Naive thymus-derived CD4-positive, alpha-beta T cell (primary cell): ENCODE measurements at regions not wholly inside any gene's neighbourhood (a gene's known extent, or its start where the extent isn't known, plus 50 kb on each side); places are given as distances from the start of the nearest gene placed in this dataset.

ENCODE experiments used
- ATAC-seq: fragments of 150-1000 bp; cut with Tn5 transposase; 2 replicates; pipeline ENCODE4 v1.10.0; 2021; ENCODE audit warnings: mild to moderate bottlenecking, moderate library complexity
- CTCF ChIA-PET: fragments of 350-600 bp; sonication (Branson Sonifier 250); formaldehyde crosslinking; loops from one replicate; lab custom pipeline; 2021; ENCODE audit warnings: antibody characterized with exemption; lab: Charles Lee
- POLR2A ChIA-PET: fragments of 350-600 bp; sonication (Branson Sonifier 250); formaldehyde crosslinking; loops from one replicate; lab custom pipeline; 2021; ENCODE audit warnings: antibody characterized with exemption, inconsistent platforms; lab: Charles Lee
- DNase-seq, 9 donors: peaks; one replicate each; pipeline versions ENCODE4 v3.0.0 to v3.0.0-alpha.2; 2020 to 2022; ENCODE audit warnings: mixed read lengths in 1 of 9
- H3K27ac ChIP-seq: one replicate; pipeline ENCODE4 v1.7.0; 2013; ENCODE audit warnings: mild to moderate bottlenecking, low read depth, low read length, moderate library complexity
- H3K27me3 ChIP-seq, 2 donors: one replicate each; pipeline ENCODE4 v1.7.0; 2013; ENCODE audit warnings: low read length in 2 of 2, mild to moderate bottlenecking in 2 of 2, moderate library complexity in 2 of 2; ENCODE audit not compliant: control insufficient read depth in 2 of 2, insufficient read depth in 2 of 2
- H3K36me3 ChIP-seq, 3 experiments: 1 replicate in 2 of 3; 2 replicates in 1 of 3; pipeline ENCODE4 v1.7.0; 2013; ENCODE audit warnings: low read length in 3 of 3, mild to moderate bottlenecking in 3 of 3, moderate library complexity in 1 of 3; ENCODE audit not compliant: insufficient read depth in 3 of 3, control insufficient read depth in 2 of 3
- H3K4me1 ChIP-seq, 2 donors: one replicate each; pipeline ENCODE4 v1.7.0; 2013; ENCODE audit warnings: low read length in 2 of 2, mild to moderate bottlenecking in 2 of 2, moderate library complexity in 1 of 2; ENCODE audit not compliant: control insufficient read depth in 2 of 2, insufficient read depth in 2 of 2
- H3K4me3 ChIP-seq: 2 replicates; pipeline ENCODE4 v1.7.0; 2013; ENCODE audit warnings: mild to moderate bottlenecking, low read length
- H3K9me3 ChIP-seq, 3 experiments: 1 replicate in 2 of 3; 2 replicates in 1 of 3; pipeline ENCODE4 v1.7.0; 2013; ENCODE audit warnings: low read length in 3 of 3; ENCODE audit not compliant: control insufficient read depth in 2 of 3
- H3K27ac Mint-ChIP-seq, 9 donors: one replicate each; pipeline ENCODE4 v1.8.0; 2020 to 2022; ENCODE audit warnings: mixed read lengths in 9 of 9, mild to moderate bottlenecking in 8 of 9, moderate library complexity in 5 of 9, inconsistent platforms in 2 of 9
- H3K27me3 Mint-ChIP-seq, 5 donors: one replicate each; pipeline ENCODE4 v1.8.0; 2021 to 2022; ENCODE audit warnings: mixed read lengths in 5 of 5, mild to moderate bottlenecking in 1 of 5
- H3K36me3 Mint-ChIP-seq, 5 donors: one replicate each; pipeline ENCODE4 v1.8.0; 2020 to 2022; ENCODE audit warnings: mixed read lengths in 5 of 5, mild to moderate bottlenecking in 3 of 5, inconsistent platforms in 1 of 5
- H3K4me1 Mint-ChIP-seq, 7 donors: one replicate each; pipeline ENCODE4 v1.8.0; 2020 to 2022; ENCODE audit warnings: mixed read lengths in 7 of 7, mild to moderate bottlenecking in 3 of 7, inconsistent platforms in 1 of 7
- H3K4me3 Mint-ChIP-seq, 10 donors: one replicate each; pipeline ENCODE4 v1.8.0; 2020 to 2022; ENCODE audit warnings: mild to moderate bottlenecking in 10 of 10, mixed read lengths in 10 of 10, moderate library complexity in 6 of 10, inconsistent platforms in 2 of 10
- H3K9me3 Mint-ChIP-seq, 11 donors: one replicate each; pipeline ENCODE4 v1.8.0; 2020 to 2022; ENCODE audit warnings: mixed read lengths in 11 of 11, mild to moderate bottlenecking in 4 of 11, inconsistent platforms in 1 of 11, moderate library complexity in 1 of 11
- intact Hi-C, 2 donors: fragments of 100-400 bp; cut with micrococcal nuclease; formaldehyde crosslinking; loops; one replicate each; pipeline ENCODE4 v1.15.1; 2023

- CTCF ChIA-PET = no interaction called here
- H3K27me3 ChIP-seq = no peaks in the 10 kb centered on the region
- H3K27ac Mint-ChIP-seq = no peak overlapping the region
- H3K27me3 Mint-ChIP-seq = no peaks in the 10 kb centered on the region
- intact Hi-C loops = no loop called here
- peaks cover 0 to 20% (median 4%) of the 10 kb centered on the region in 11 donors for H3K9me3 Mint-ChIP-seq
- POLR2A ChIA-PET = no interaction called here
- H3K9me3 ChIP-seq = no peaks in the 10 kb centered on the region
- no peaks in the 10 kb centered on the region for H3K4me1 ChIP-seq
- H3K27ac ChIP-seq = no peak overlapping the region
- DNase-seq = no peak
- H3K4me1 Mint-ChIP-seq = no peaks in the 10 kb centered on the region
- H3K4me3 ChIP-seq = no peak overlapping the region
- no peak overlapping the region for H3K4me3 Mint-ChIP-seq
- H3K36me3 Mint-ChIP-seq = no peaks in the 10 kb centered on the region
- H3K36me3 ChIP-seq = no peaks in the 10 kb centered on the region
- ATAC-seq = no peak
Measured at GRCh38 chr11:29125606-29126005, 891.2 kb downstream of the KCNA4 start.

- no peak overlapping the region for H3K27ac ChIP-seq
- Mint-ChIP-seq H3K9me3 (peaks cover 0 to 15% (median 4%) of the 10 kb centered on the region in 11 donors), H3K27ac (no peak overlapping the region), H3K27me3 (no peaks in the 10 kb centered on the region), H3K4me3 (no peak overlapping the region), H3K4me1 (no peaks in the 10 kb centered on the region), H3K36me3 (no peaks in the 10 kb centered on the region)
- no peaks in the 10 kb centered on the region for H3K4me1 ChIP-seq
- ChIA-PET CTCF (no interaction called here), POLR2A (no interaction called here)
- ATAC-seq (no peak), DNase-seq (no peak)
- intact Hi-C loops = no loop called here
- H3K4me3 ChIP-seq = no peak overlapping the region
- no peaks in the 10 kb centered on the region for H3K27me3 ChIP-seq
- H3K36me3 ChIP-seq = no peaks in the 10 kb centered on the region
- H3K9me3 ChIP-seq = no peaks in the 10 kb centered on the region
Measured at GRCh38 chr11:29124470-29124869, 892.4 kb downstream of the KCNA4 start.

GRCh38 chr11:29119707-29120618, 896.9 kb downstream of the KCNA4 start:
- H3K4me3 Mint-ChIP-seq = no peak overlapping the region
- ChIA-PET CTCF (no interaction called here), POLR2A (no interaction called here)
- Histone ChIP-seq H3K9me3 (no peaks in the 10 kb centered on the region), H3K27ac (no peak overlapping the region), H3K4me1 (no peaks in the 10 kb centered on the region), H3K36me3 (no peaks in the 10 kb centered on the region), H3K4me3 (no peak overlapping the region), H3K27me3 (no peaks in the 10 kb centered on the region)
- no peaks in the 10 kb centered on the region for H3K36me3 Mint-ChIP-seq
- peaks cover 0 to 12% (median 8%) of the 10 kb centered on the region in 11 donors for H3K9me3 Mint-ChIP-seq
- intact Hi-C loops = no loop called here
- H3K27ac Mint-ChIP-seq = no peak overlapping the region
- no peaks in the 10 kb centered on the region for H3K4me1 Mint-ChIP-seq
- DNase-seq = no peak
- ATAC-seq = no peak
- H3K27me3 Mint-ChIP-seq = no peaks in the 10 kb centered on the region

- Mint-ChIP-seq H3K4me1 (no peaks in the 10 kb centered on the region), H3K9me3 (peaks cover 0 to 12% (median 5%) of the 10 kb centered on the region in 11 donors), H3K36me3 (no peaks in the 10 kb centered on the region), H3K4me3 (no peak overlapping the region), H3K27ac (no peak overlapping the region), H3K27me3 (no peaks in the 10 kb centered on the region)
- intact Hi-C loops = no loop called here
- ATAC-seq (no peak), DNase-seq (no peak)
- H3K9me3 ChIP-seq = no peaks in the 10 kb centered on the region
- no peaks in the 10 kb centered on the region for H3K27me3 ChIP-seq
- ChIA-PET CTCF (no interaction called here), POLR2A (no interaction called here)
- no peak overlapping the region for H3K27ac ChIP-seq
- H3K4me3 ChIP-seq = no peak overlapping the region
- no peaks in the 10 kb centered on the region for H3K36me3 ChIP-seq
- H3K4me1 ChIP-seq = no peaks in the 10 kb centered on the region
Measured at GRCh38 chr11:29119116-29119515, 897.7 kb downstream of the KCNA4 start.

- DNase-seq (no peak), ATAC-seq (no peak)
- H3K27ac Mint-ChIP-seq = no peak overlapping the region
- H3K9me3 ChIP-seq = no peaks in the 10 kb centered on the region
- H3K4me1 ChIP-seq = no peaks in the 10 kb centered on the region
- peaks cover 2 to 29% (median 11%) of the 10 kb centered on the region in 11 donors for H3K9me3 Mint-ChIP-seq
- no peaks in the 10 kb centered on the region for H3K27me3 Mint-ChIP-seq
- no peaks in the 10 kb centered on the region for H3K36me3 ChIP-seq
- H3K36me3 Mint-ChIP-seq = peaks cover 0 to 2% (median 0%) of the 10 kb centered on the region in 5 donors
- no peaks in the 10 kb centered on the region for H3K27me3 ChIP-seq
- no peak overlapping the region for H3K27ac ChIP-seq
- no peak overlapping the region for H3K4me3 Mint-ChIP-seq
- ChIA-PET CTCF (no interaction called here), POLR2A (no interaction called here)
- H3K4me1 Mint-ChIP-seq = no peaks in the 10 kb centered on the region
- no peak overlapping the region for H3K4me3 ChIP-seq
- intact Hi-C loops = no loop called here
Measured at GRCh38 chr11:29100967-29101366, 915.9 kb downstream of the KCNA4 start.

- peaks cover 0 to 21% (median 7%) of the 10 kb centered on the region in 11 donors for H3K9me3 Mint-ChIP-seq
- ATAC-seq = no peak
- H3K27ac Mint-ChIP-seq = no peak overlapping the region
- CTCF ChIA-PET = no interaction called here
- intact Hi-C loops = no loop called here
- POLR2A ChIA-PET = no interaction called here
- H3K36me3 Mint-ChIP-seq = no peaks in the 10 kb centered on the region
- H3K27ac ChIP-seq = no peak overlapping the region
- no peaks in the 10 kb centered on the region for H3K9me3 ChIP-seq
- no peak overlapping the region for H3K4me3 ChIP-seq
- DNase-seq = no peak
- no peaks in the 10 kb centered on the region for H3K27me3 ChIP-seq
- H3K4me1 Mint-ChIP-seq = no peaks in the 10 kb centered on the region
- H3K4me1 ChIP-seq = no peaks in the 10 kb centered on the region
- no peaks in the 10 kb centered on the region for H3K27me3 Mint-ChIP-seq
- H3K36me3 ChIP-seq = no peaks in the 10 kb centered on the region
- H3K4me3 Mint-ChIP-seq = no peak overlapping the region
Measured at GRCh38 chr11:29095821-29096220, 921.0 kb downstream of the KCNA4 start.
